ENCODE measurements at regions not wholly inside any gene's neighbourhood (a gene's known extent, or its start where the extent isn't known, plus 50 kb on each side); places are given as distances from the start of the nearest gene placed in this dataset.
"Not testable (repeated sequence)": the region's sequence is repeated elsewhere in the genome, so short reads cannot be mapped to it uniquely, and the experiment has no call there.

GRCh38 chr2:21379140-21379539 is 255.4 kb downstream of the TDRD15 start:
- no peak for TF ChIP-seq CTCF (IDR thresholded peaks at IDR 0.05; ENCODE audit: insufficient read depth, low read length, poor library complexity, severe bottlenecking)
- no peak overlapping the region for H3K4me3 ChIP-seq (ENCODE audit: low read depth, low read length)
- DNase-seq (ENCODE audit: low read depth): no peak
- H3K27me3 ChIP-seq (ENCODE audit: control insufficient read depth, insufficient read depth, low read length): no peaks in the 10 kb centered on the region
- no peaks in the 10 kb centered on the region for H3K36me3 ChIP-seq (ENCODE audit: control insufficient read depth, insufficient read depth, low read length)

- DNase-seq (ENCODE audit: low read depth); H3K36me3 ChIP-seq (ENCODE audit: control insufficient read depth, insufficient read depth, low read length); H3K4me3 ChIP-seq (ENCODE audit: low read depth, low read length); H3K27me3 ChIP-seq (ENCODE audit: control insufficient read depth, insufficient read depth, low read length): not testable (repeated sequence)
Measured at GRCh38 chr2:21379668-21380067, 255.9 kb downstream of the TDRD15 start.

GRCh38 chr2:21381421-21381820 is 257.7 kb downstream of the TDRD15 start:
- H3K36me3 ChIP-seq (ENCODE audit: control insufficient read depth, insufficient read depth, low read length): no peaks in the 10 kb centered on the region
- DNase-seq (ENCODE audit: low read depth): no peak
- no peak overlapping the region for H3K4me3 ChIP-seq (ENCODE audit: low read depth, low read length)
- no peaks in the 10 kb centered on the region for H3K27me3 ChIP-seq (ENCODE audit: control insufficient read depth, insufficient read depth, low read length)
- no peak for TF ChIP-seq CTCF (IDR thresholded peaks at IDR 0.05; ENCODE audit: insufficient read depth, low read length, poor library complexity, severe bottlenecking)

GRCh38 chr2:21382701-21383520 is 259.1 kb downstream of the TDRD15 start:
- Histone ChIP-seq H3K4me3 (ENCODE audit: low read depth, low read length) (no peak overlapping the region), H3K36me3 (ENCODE audit: control insufficient read depth, insufficient read depth, low read length) (no peaks in the 10 kb centered on the region), H3K27me3 (ENCODE audit: control insufficient read depth, insufficient read depth, low read length) (no peaks in the 10 kb centered on the region)
- DNase-seq (ENCODE audit: low read depth): no peak
- TF ChIP-seq CTCF (IDR thresholded peaks at IDR 0.05; ENCODE audit: insufficient read depth, low read length, poor library complexity, severe bottlenecking): no peak

GRCh38 chr2:21386666-21387065 is 262.9 kb downstream of the TDRD15 start:
- no peak for DNase-seq (ENCODE audit: low read depth)
- no peaks in the 10 kb centered on the region for H3K36me3 ChIP-seq (ENCODE audit: control insufficient read depth, insufficient read depth, low read length)
- H3K4me3 ChIP-seq (ENCODE audit: low read depth, low read length): no peak overlapping the region
- TF ChIP-seq CTCF (IDR thresholded peaks at IDR 0.05; ENCODE audit: insufficient read depth, low read length, poor library complexity, severe bottlenecking): no peak
- no peaks in the 10 kb centered on the region for H3K27me3 ChIP-seq (ENCODE audit: control insufficient read depth, insufficient read depth, low read length)

GRCh38 chr2:21392649-21393048 is 268.9 kb downstream of the TDRD15 start:
- DNase-seq (ENCODE audit: low read depth): no peak
- TF ChIP-seq CTCF (IDR thresholded peaks at IDR 0.05; ENCODE audit: insufficient read depth, low read length, poor library complexity, severe bottlenecking): no peak
- Histone ChIP-seq H3K4me3 (ENCODE audit: low read depth, low read length) (no peak overlapping the region), H3K27me3 (ENCODE audit: control insufficient read depth, insufficient read depth, low read length) (no peaks in the 10 kb centered on the region), H3K36me3 (ENCODE audit: control insufficient read depth, insufficient read depth, low read length) (no peaks in the 10 kb centered on the region)

All from kidney epithelial cell (primary cell).